ENCODE measurements at regions not wholly inside any gene's neighbourhood (a gene's known extent, or its start where the extent isn't known, plus 50 kb on each side); places are given as distances from the start of the nearest gene placed in this dataset.

- no peak for FAIRE-seq
- intact Hi-C loops (cut with micrococcal nuclease; ENCODE audit: unreplicated experiment), result no loop called here
- ChIA-PET CTCF (no interaction called here), POLR2A (no interaction called here), SMC1A (ENCODE audit: uncharacterized antibody, unreplicated experiment) (interaction anchor here (1.2 kb wide), 1 partner anchor 13 kb away, joined by 3 read pairs; no protein-coding TSS in a partner anchor), RAD21 (ENCODE audit: unreplicated experiment) (no interaction called here)
- WGBS (ENCODE audit: insufficient coverage, insufficient replicate concordance, low lambda C conversion rate, missing lambda C conversion rate), result 58% methylated on average over 6 of the region's 6 CpGs
- Histone ChIP-seq H3K27ac (ENCODE audit: control insufficient read depth, insufficient read depth) (no peak overlapping the region), H3K36me3 (ENCODE audit: control insufficient read depth in 2 of 2, insufficient read depth in 2 of 2, low read length in 1 of 2) (no peaks in the 10 kb centered on the region), H3K9me3 (replicated peaks; ENCODE audit: control insufficient read depth, insufficient read depth, low read length) (no peaks in the 10 kb centered on the region), H4K20me1 (ENCODE audit: control insufficient read depth, insufficient read depth) (no peaks in the 10 kb centered on the region), H3K9ac (ENCODE audit: control insufficient read depth, insufficient read depth, low read length) (no peak overlapping the region), H3K4me2 (ENCODE audit: control insufficient read depth, insufficient read depth) (no peak overlapping the region), H3K79me2 (ENCODE audit: control insufficient read depth, insufficient read depth, low read length) (no peaks in the 10 kb centered on the region), H3K27me3 (replicated peaks in 1 of 2; ENCODE audit: control insufficient read depth in 2 of 2, insufficient read depth in 2 of 2, low read length in 1 of 2) (peaks cover 6 to 9% of the 10 kb centered on the region in 2 experiments), H3K4me1 (ENCODE audit: control insufficient read depth, insufficient read depth, low read length) (no peaks in the 10 kb centered on the region), H2AFZ (ENCODE audit: control insufficient read depth, low read depth, low read length) (no peak overlapping the region), H3K4me3 (no peak overlapping the region)
- TF ChIP-seq RBBP5 (conservative IDR thresholded peaks at IDR 0.05) (no peak), NBN (IDR thresholded peaks at IDR 0.05) (no peak), IKZF2 (IDR thresholded peaks at IDR 0.05) (no peak), NR2F1 (conservative IDR thresholded peaks at IDR 0.05) (no peak), DPF2 (IDR thresholded peaks at IDR 0.05) (no peak), POU2F2 (IDR thresholded peaks at IDR 0.05; ENCODE audit: borderline replicate concordance, low read depth, low read length) (no peak), ZNF24 (IDR thresholded peaks at IDR 0.05) (no peak), RELA (IDR thresholded peaks at IDR 0.05; ENCODE audit: borderline replicate concordance, partially characterized antibody) (no peak), ZZZ3 (IDR thresholded peaks at IDR 0.05; ENCODE audit: control insufficient read depth, insufficient read length, low read depth) (no peak), ZNF687 (IDR thresholded peaks at IDR 0.05) (no peak), PAX8 (IDR thresholded peaks at IDR 0.05) (no peak), ZNF207 (IDR thresholded peaks at IDR 0.05; ENCODE audit: borderline replicate concordance) (no peak), TCF12 (IDR thresholded peaks at IDR 0.05; ENCODE audit: low read depth, low read length) (no peak)
- in situ Hi-C loops (cut with MboI), result no loop called here
- no peak for DNase-seq (ENCODE audit: low read depth, low spot score)
- ATAC-seq, result no peak
- no TSS peak for BruUV-seq (replicated peaks)
Observed at GRCh38 chr1:226482196-226482595, 66.4 kb upstream of the STUM start.

Measured in GM12878 (cell line).